Heart right ventricle (tissue), 16 donors: ENCODE measurements at regions not wholly inside any gene's neighbourhood (a gene's known extent, or its start where the extent isn't known, plus 50 kb on each side); places are given as distances from the start of the nearest gene placed in this dataset.

Experiments used
- ATAC-seq, 8 donors: fragments of 200-7000 bp; cut with Tn5 transposase; one replicate each; pipeline ENCODE4 v1.9.1; 2020; ENCODE audit warnings: mild to moderate bottlenecking in 8 of 8, moderate library complexity in 8 of 8, moderate number of reproducible peaks in 1 of 8
- DNase-seq, 2 donors: peaks; one replicate each; pipeline ENCODE4 v3.0.0-alpha.2; 2020
- H3K27ac ChIP-seq, 10 donors: fragments of 200-600 bp; sonication (generic) in 2 of 10; one replicate each; pipeline versions ENCODE4 v1.5.0 to v1.8.0; 2020 to 2022; ENCODE audit warnings: mild to moderate bottlenecking in 3 of 10
- H3K27me3 ChIP-seq, 7 donors: fragments of 200-600 bp; one replicate each; pipeline ENCODE4 v1.8.0; 2021 to 2022; ENCODE audit warnings: mild to moderate bottlenecking in 2 of 7
- H3K36me3 ChIP-seq, 9 donors: fragments of 200-600 bp; sonication (generic) in 1 of 9; one replicate each; pipeline versions ENCODE4 v1.5.0 to v1.8.0; 2020 to 2022; ENCODE audit warnings: mild to moderate bottlenecking in 2 of 9
- H3K4me1 ChIP-seq, 9 donors: fragments of 200-600 bp; sonication (generic) in 1 of 9; one replicate each; pipeline versions ENCODE4 v1.5.0 to v1.8.0; 2020 to 2022; ENCODE audit warnings: mild to moderate bottlenecking in 4 of 9
- H3K4me3 ChIP-seq, 10 donors: fragments of 200-600 bp; sonication (generic) in 2 of 10; one replicate each; pipeline versions ENCODE4 v1.5.0 to v1.8.0; 2020 to 2022; ENCODE audit warnings: mild to moderate bottlenecking in 7 of 10, moderate library complexity in 2 of 10
- H3K9me3 ChIP-seq, 11 donors: fragments of 200-600 bp in 10 of 11; sonication (generic) in 2 of 11; one replicate each; pipeline versions ENCODE4 v1.5.0 to v1.8.0; 2013 to 2022; ENCODE audit warnings: mild to moderate bottlenecking in 2 of 11, control low read depth in 1 of 11, moderate library complexity in 1 of 11
- CTCF ChIP-seq, 9 donors: fragments of 200-600 bp; sonication (generic) in 2 of 9; IDR thresholded peaks; one replicate each; pipeline versions ENCODE4 v1.5.0 to v1.8.0; 2021 to 2022; ENCODE audit warnings: antibody characterized with exemption in 9 of 9, mild to moderate bottlenecking in 5 of 9, moderate library complexity in 1 of 9
- WGBS, 2 donors: extraction: QIAGEN DNeasy Blood & Tissue Kit; methylation state at CpG; one replicate each; pipeline ENCODE4 v1.1.7; 2013; ENCODE audit warnings: inconsistent platforms in 1 of 2; 5-methylcytosine and 5-hydroxymethylcytosine counted together
- intact Hi-C, 10 donors: fragments of 100-400 bp; cut with DNase I; formaldehyde crosslinking; loops; one replicate each; pipeline versions ENCODE4 v1.11.1 to v1.14.2; 2022
- donor health status: Arrhythmogenic right ventricular cardiomyopathy.
- donor health status: ischemic (EF 13 %, LVEDD 7.1; RV severe dilation, severe dysfunction).
- donor health status: healthy with polysubstance abuse.
- donor health status: DM: no; HTN: yes; CAD: no.
- donor health status: DM: no; HTN: no; CAD: no.
- donor health status: ischemic (EF 25% LVEDD 6.9; RV normal size, moderate dysfunction).
- donor health status: ischemic (EF 25% LVEDD 5.7; RV mildly dilated, moderate dysfunction).
- donor health status: healthy.
- donor health status: DM: yes; HTN: yes; CAD: no.
- donor health status: Ischemic cardiomyopathy.
- donor health status: ischemic (EF 35%, LVEDD 5.7; RV mildly dilated, moderate dysfunction).
- donor health status: nonischemic (EF 11% LVEDD 7.7; RV severe dilation, severe dysfunction).
- donor health status: DM: yes; HTN: yes; CAD: no.
- donor health status: PGD.
- donor health status: ischemic (EF 29% LVEDD 5.4; RV normal size, mild dysfunction).
- donor health status: nonischemic (EF 23%, LVEDD 6.1; RV moderate dilation, normal function).

GRCh38 chr2:142200062-142200461 is 69.2 kb upstream of the LRP1B start:
- WGBS, 2 donors, result 68 to 89% methylated on average over 1 of the region's 1 CpG
- no peaks in the 10 kb centered on the region for H3K9me3 ChIP-seq
- TF ChIP-seq CTCF (IDR thresholded peaks at IDR 0.05), result no peak

GRCh38 chr2:142199073-142199472 is 68.3 kb upstream of the LRP1B start:
- ATAC-seq (no peak), DNase-seq (no peak)
- no peaks in the 10 kb centered on the region for H3K9me3 ChIP-seq
- H3K27ac ChIP-seq, result no peak overlapping the region
- WGBS, 2 donors, result 53 to 63% methylated on average over 2 of the region's 2 CpGs
- no peak for TF ChIP-seq CTCF (IDR thresholded peaks at IDR 0.05)
- no peaks in the 10 kb centered on the region for H3K4me1 ChIP-seq
- intact Hi-C loops, result no loop called here
- H3K36me3 ChIP-seq, result no peaks in the 10 kb centered on the region
- no peak overlapping the region for H3K4me3 ChIP-seq
- no peaks in the 10 kb centered on the region for H3K27me3 ChIP-seq

More at GRCh38 chr2:142200062-142200461, 69.2 kb upstream of the LRP1B start:
- Histone ChIP-seq H3K4me1 (no peaks in the 10 kb centered on the region), H3K4me3 (no peak overlapping the region), H3K36me3 (no peaks in the 10 kb centered on the region), H3K27ac (no peak overlapping the region), H3K27me3 (no peaks in the 10 kb centered on the region)
- intact Hi-C loops, result no loop called here
- ATAC-seq (no peak), DNase-seq (no peak)

- no peak for TF ChIP-seq CTCF (IDR thresholded peaks at IDR 0.05)
- no peak overlapping the region for H3K27ac ChIP-seq
- H3K36me3 ChIP-seq, result no peaks in the 10 kb centered on the region
- H3K27me3 ChIP-seq, result no peaks in the 10 kb centered on the region
- intact Hi-C loops, result no loop called here
- no peak overlapping the region for H3K4me3 ChIP-seq
- ATAC-seq, result no peak
- 13 to 18% methylated on average over 1 of the region's 1 CpG for WGBS, 2 donors
- DNase-seq, result no peak
- H3K4me1 ChIP-seq, result peaks cover 0 to 3% (median 0%) of the 10 kb centered on the region in 9 donors
- H3K9me3 ChIP-seq, result no peaks in the 10 kb centered on the region
Observed at GRCh38 chr2:142190805-142191204, 60.0 kb upstream of the LRP1B start.

GRCh38 chr2:142189501-142189900 is 58.7 kb upstream of the LRP1B start:
- Histone ChIP-seq H3K36me3 (no peaks in the 10 kb centered on the region), H3K27me3 (peaks cover 0 to 2% (median 0%) of the 10 kb centered on the region in 7 donors), H3K9me3 (no peaks in the 10 kb centered on the region), H3K27ac (no peak overlapping the region), H3K4me1 (peaks cover 0 to 7% (median 0%) of the 10 kb centered on the region in 9 donors), H3K4me3 (no peak overlapping the region)
- ATAC-seq (no peak), DNase-seq (no peak)
- intact Hi-C loops, result no loop called here
- WGBS, 2 donors, result 78 to 83% methylated on average over 1 of the region's 1 CpG
- TF ChIP-seq CTCF (IDR thresholded peaks at IDR 0.05), result no peak
